ENCODE measurements at regions not wholly inside any gene's neighbourhood (a gene's known extent, or its start where the extent isn't known, plus 50 kb on each side); places are given as distances from the start of the nearest gene placed in this dataset.

DNA sequence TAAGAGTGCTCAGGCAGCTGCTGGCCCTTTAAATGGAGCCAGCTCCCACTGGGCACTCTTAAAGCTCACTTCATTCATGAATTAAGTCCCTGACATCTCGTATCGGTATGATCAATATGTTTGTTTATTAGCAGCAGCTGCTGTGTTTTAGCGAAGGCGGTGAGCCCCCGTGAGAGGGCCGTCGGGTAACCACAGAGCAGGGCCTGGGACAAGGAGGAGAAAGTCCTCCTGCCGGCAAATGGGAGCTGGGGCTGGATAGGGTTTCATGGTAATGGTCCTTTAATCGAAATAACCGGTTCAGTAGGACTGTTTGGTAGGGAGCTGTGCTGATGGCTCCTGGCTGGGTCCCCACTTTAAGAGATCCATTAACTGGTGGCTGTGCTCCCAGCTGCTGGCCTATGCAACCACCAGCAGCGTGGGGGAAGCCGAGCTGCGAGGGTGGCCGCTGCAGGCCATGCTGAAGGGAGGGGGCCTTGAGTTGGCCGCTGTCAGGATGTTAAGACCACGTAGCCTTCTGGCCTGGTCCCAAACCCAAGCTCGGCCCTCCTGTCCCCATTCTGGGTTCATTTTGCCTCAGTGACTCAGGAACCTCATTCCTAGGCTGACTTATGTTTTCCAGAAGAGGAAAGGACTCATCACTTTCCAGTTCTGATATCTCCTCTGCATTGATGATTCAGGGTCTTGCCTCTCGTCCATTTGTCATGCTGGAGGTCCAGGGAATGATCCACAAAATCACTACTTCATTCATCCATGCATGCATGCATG, 67.6 kb upstream of the NTRK3 start:
- Histone ChIP-seq H2BK20ac (ENCODE audit: low read depth, low read length, poor library complexity, severe bottlenecking) (no peak overlapping the region), H3K56ac (ENCODE audit: insufficient read length, low read depth, low read length) (no peak overlapping the region), H2AFZ (ENCODE audit: low read length) (no peak overlapping the region), H3K79me2 (ENCODE audit: insufficient read depth, low read length) (no peaks in the 10 kb centered on the region), H2BK15ac (ENCODE audit: low read depth, low read length) (no peak overlapping the region), H2BK120ac (ENCODE audit: low read depth, low read length, poor library complexity, severe bottlenecking) (no peak overlapping the region), H3K23me2 (ENCODE audit: insufficient read length, low read depth, low read length, poor library complexity, severe bottlenecking) (no peaks in the 10 kb centered on the region), H2AK5ac (ENCODE audit: insufficient read length, low read length) (no peak overlapping the region), H4K20me1 (ENCODE audit: control insufficient read depth, insufficient read depth, insufficient read length) (no peaks in the 10 kb centered on the region), H4K5ac (ENCODE audit: insufficient read length, low read depth, low read length) (no peak overlapping the region), H3K23ac (ENCODE audit: insufficient read length, low read depth, low read length) (no peak overlapping the region), H3K27me3 (ENCODE audit: insufficient read depth, low read length) (no peaks in the 10 kb centered on the region), H4K91ac (ENCODE audit: insufficient read length, low read depth, low read length) (no peak overlapping the region), H3K4me2 (ENCODE audit: insufficient read depth, insufficient read length, low read length) (no peak overlapping the region), H3K27ac (ENCODE audit: insufficient read length, low read depth, low read length) (no peak overlapping the region), H4K8ac (replicated peaks; ENCODE audit: insufficient read length, low read depth, low read length) (no peak overlapping the region), H3K4me1 (ENCODE audit: insufficient read depth, low read length) (no peaks in the 10 kb centered on the region), H3K4ac (ENCODE audit: low read depth, low read length) (no peak overlapping the region), H3K9ac (ENCODE audit: extremely low read depth, insufficient read length, low read length) (no peak overlapping the region), H2BK12ac (ENCODE audit: insufficient read length, low read depth, low read length) (no peak overlapping the region), H3K14ac (ENCODE audit: insufficient read depth, low read length) (no peak overlapping the region), H3K9me3 (ENCODE audit: control insufficient read depth, low read depth, low read length) (no peaks in the 10 kb centered on the region), H2BK5ac (ENCODE audit: insufficient read length, low read length) (no peak overlapping the region), H3T11ph (ENCODE audit: low read length) (no peak overlapping the region), H3K79me1 (ENCODE audit: insufficient read depth, low read depth, low read length, poor library complexity, severe bottlenecking) (no peaks in the 10 kb centered on the region), H3K18ac (ENCODE audit: insufficient read length, low read depth, low read length) (no peak overlapping the region)
- Mint-ChIP-seq H3K4me1 (no peaks in the 10 kb centered on the region), H3K27me3 (ENCODE audit: low read depth) (peaks cover 17% of the 10 kb centered on the region), H3K27ac (peak overlapping the region in 2 of 3 experiments; percentile 41 to 58; a peak in 2 of 7 replicates), H3K36me3 (ENCODE audit: insufficient read depth in 1 of 3, low read depth in 3 of 3) (no peaks in the 10 kb centered on the region), H3K4me3 (no peak overlapping the region), H3K9me3 (peaks cover 2% of the 10 kb centered on the region in 2 experiments; a peak in 3 of 5 replicates)
- WGBS (ENCODE audit: extremely low coverage, insufficient read length, low lambda C conversion rate), result no CpG with 5 or more reads among the region's 18 CpGs
- TF ChIP-seq, protein P1, sequence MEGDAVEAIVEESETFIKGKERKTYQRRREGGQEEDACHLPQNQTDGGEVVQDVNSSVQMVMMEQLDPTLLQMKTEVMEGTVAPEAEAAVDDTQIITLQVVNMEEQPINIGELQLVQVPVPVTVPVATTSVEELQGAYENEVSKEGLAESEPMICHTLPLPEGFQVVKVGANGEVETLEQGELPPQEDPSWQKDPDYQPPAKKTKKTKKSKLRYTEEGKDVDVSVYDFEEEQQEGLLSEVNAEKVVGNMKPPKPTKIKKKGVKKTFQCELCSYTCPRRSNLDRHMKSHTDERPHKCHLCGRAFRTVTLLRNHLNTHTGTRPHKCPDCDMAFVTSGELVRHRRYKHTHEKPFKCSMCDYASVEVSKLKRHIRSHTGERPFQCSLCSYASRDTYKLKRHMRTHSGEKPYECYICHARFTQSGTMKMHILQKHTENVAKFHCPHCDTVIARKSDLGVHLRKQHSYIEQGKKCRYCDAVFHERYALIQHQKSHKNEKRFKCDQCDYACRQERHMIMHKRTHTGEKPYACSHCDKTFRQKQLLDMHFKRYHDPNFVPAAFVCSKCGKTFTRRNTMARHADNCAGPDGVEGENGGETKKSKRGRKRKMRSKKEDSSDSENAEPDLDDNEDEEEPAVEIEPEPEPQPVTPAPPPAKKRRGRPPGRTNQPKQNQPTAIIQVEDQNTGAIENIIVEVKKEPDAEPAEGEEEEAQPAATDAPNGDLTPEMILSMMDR (conservative IDR thresholded peaks at IDR 0.05), result no peak
- no peak for DNase-seq

Data from H9 (cell line).